C4-2B (cell line): ENCODE measurements at regions not wholly inside any gene's neighbourhood (a gene's known extent, or its start where the extent isn't known, plus 50 kb on each side); places are given as distances from the start of the nearest gene placed in this dataset.
A peak's percentile ranks its signal among the peaks of the same experiment; 100 is the strongest.

ENCODE experiments used
- H3K27ac ChIP-seq: fragments of 450-650 bp; 2 replicates; pipeline ENCODE4 v1.5.1; 2017
- ZFX ChIP-seq: fragments of 450-650 bp; IDR thresholded peaks from 2 replicates; pipeline ENCODE4 v1.6.1; 2017
- TF ChIP-seq, protein P1 (sequence below): fragments of 450-650 bp; conservative IDR thresholded peaks from 2 replicates; pipeline ENCODE4 v1.5.1; 2017; ENCODE audit warnings: mild to moderate bottlenecking

DNA sequence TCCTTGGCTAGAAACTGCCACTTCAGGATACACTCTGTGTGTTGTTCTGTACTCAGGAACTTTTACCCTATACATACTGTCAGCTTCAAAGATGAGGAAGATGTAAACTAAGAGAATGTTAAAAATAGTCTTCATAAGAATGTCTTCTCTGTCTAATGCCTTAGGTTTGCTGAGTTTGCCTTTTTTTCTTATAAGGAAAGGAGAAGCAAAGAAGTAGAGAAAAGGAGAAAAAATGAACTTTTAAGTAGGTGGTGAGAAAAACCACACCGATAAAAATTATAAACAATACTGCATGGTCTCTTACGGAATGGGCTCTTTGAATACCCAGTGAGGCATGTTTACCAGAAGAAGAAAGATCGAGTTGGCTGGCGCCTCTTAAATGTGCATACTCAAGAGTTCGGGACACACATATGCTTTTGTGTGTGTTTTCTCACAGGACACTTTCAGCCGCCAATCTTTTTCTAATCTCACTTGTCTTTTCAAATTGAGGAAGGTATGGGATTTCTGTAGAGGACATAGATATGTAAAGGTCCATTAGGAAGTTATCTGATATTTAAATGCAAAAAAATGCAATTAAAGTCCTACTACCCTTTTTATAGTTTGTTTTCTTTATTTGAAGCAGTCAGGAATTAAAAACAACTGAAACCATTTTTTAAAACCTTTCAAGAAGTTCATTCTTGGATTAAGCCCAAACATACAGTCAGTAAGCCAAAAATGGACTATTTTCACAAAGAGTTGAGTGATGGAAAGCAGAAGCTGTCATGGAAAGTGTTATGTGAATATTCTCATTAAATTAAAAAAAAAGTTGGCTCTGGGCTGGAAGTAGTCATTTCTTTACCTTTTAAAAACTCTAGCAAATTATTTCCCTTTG lies 100.6 kb upstream of the MDFIC start:
- no peak overlapping the region for H3K27ac ChIP-seq
- TF ChIP-seq ZFX = no peak
- TF ChIP-seq, protein P1, sequence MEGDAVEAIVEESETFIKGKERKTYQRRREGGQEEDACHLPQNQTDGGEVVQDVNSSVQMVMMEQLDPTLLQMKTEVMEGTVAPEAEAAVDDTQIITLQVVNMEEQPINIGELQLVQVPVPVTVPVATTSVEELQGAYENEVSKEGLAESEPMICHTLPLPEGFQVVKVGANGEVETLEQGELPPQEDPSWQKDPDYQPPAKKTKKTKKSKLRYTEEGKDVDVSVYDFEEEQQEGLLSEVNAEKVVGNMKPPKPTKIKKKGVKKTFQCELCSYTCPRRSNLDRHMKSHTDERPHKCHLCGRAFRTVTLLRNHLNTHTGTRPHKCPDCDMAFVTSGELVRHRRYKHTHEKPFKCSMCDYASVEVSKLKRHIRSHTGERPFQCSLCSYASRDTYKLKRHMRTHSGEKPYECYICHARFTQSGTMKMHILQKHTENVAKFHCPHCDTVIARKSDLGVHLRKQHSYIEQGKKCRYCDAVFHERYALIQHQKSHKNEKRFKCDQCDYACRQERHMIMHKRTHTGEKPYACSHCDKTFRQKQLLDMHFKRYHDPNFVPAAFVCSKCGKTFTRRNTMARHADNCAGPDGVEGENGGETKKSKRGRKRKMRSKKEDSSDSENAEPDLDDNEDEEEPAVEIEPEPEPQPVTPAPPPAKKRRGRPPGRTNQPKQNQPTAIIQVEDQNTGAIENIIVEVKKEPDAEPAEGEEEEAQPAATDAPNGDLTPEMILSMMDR = no peak

DNA sequence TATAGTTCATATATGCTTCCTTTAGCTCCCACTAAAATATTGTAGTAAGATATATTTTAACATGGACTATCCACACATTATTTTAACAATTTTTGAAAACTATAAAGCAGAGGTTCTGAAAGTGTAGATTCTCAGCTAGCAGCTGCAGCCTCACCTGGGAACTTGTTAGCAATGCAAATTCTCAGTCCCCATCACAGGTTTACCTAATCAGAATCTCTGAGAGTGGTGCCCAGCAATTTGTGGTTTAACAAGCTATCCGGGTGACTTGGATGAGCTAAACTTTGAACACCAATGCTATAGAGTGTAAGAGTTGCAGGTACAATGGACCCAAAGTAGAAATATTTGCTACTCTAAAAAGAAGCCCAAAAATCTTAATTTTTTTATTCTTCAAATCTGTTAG lies 99.8 kb upstream of the MDFIC start:
- TF ChIP-seq, protein P1 = no peak
- TF ChIP-seq ZFX = no peak
- H3K27ac ChIP-seq = no peak overlapping the region

DNA sequence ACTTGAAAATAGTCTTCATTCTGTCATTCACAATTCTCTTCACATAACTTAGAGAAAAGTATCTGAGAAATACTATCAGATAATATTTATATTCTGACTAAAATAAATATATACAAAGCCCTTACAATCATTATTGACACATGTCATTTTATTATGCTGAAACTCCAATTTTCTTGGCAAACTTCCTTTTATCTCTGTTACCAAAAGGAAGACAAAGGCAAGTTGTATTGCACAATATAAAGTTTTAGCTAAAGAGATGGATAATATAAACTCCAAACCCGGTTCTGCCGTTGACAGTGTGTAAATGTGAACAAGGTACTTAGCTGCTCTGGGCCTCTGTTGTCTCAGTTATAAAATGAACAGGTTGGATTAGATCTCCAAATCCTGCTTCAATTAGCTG lies 99.0 kb upstream of the MDFIC start:
- TF ChIP-seq, protein P1 = no peak
- no peak overlapping the region for H3K27ac ChIP-seq

DNA sequence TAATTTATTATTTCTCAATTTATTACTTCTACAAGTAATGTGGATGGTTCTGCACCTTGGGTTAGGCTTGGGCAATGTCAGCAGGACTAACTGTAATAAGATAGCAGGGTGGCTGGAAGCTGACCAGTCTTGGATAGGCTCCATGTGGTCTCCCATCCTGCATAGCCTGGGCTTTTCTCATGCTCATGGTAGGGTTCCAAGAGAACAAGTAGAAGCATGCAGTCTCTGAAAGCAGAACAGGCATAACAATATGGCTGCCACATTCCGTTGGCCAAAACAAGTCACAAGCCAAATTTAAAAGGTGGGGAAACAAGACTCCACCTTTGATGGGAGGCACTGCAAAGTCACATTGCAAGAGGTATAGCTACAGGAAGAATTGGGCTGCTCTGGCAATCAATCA lies 98.6 kb upstream of the MDFIC start:
- no peak for TF ChIP-seq ZFX
- TF ChIP-seq, protein P1 = no peak

DNA sequence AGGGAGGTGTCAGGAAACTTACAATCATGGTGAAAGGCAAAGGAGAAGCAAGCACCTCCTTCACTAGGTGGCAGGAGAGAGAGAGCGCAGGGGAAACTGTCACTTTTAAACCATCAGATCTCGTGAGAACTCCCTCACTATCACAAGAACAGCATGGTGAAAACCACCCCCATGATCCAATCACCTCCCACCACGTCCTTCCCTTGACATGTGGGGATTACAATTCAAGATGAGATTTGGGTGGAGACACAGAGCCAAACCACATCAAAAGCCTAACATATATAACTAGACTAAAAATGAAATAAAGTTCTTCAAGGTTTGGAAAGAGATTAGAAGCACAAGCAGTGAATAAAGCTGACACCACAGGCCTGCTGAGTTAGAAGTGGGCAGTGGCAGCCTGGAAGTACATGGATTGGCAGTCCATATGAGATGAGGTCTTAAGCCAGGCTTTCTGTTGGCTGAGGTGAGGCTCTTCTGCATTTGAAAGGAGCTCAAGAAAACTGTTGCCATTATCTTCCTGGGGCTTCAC lies 96.4 kb upstream of the MDFIC start:
- TF ChIP-seq, protein P1 = peak; percentile 17
- no peak for TF ChIP-seq ZFX
- no peak overlapping the region for H3K27ac ChIP-seq

More for the DNA sequence above, 98.6 kb upstream of the MDFIC start:
- H3K27ac ChIP-seq = no peak overlapping the region

DNA sequence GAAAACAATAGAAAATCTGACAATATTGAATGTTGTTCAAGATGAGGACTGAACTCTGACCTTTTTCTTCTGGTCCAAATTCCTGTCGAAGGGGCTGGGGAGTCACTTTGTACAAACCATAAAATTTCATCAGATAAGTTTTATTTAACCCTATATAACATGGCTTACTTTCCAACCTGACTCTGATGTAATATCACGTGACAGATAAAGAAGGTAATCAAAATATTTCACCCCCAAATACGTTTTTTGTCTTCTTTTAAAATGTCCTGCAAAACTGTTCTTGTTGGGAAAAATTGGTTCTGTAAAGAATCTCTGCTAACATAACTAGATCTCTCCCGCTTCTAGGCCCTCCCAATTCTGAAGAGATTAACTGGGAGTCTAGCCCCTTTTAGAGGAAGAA lies 90.9 kb upstream of the MDFIC start:
- TF ChIP-seq, protein P1 = no peak
- TF ChIP-seq ZFX = no peak
- no peak overlapping the region for H3K27ac ChIP-seq

DNA sequence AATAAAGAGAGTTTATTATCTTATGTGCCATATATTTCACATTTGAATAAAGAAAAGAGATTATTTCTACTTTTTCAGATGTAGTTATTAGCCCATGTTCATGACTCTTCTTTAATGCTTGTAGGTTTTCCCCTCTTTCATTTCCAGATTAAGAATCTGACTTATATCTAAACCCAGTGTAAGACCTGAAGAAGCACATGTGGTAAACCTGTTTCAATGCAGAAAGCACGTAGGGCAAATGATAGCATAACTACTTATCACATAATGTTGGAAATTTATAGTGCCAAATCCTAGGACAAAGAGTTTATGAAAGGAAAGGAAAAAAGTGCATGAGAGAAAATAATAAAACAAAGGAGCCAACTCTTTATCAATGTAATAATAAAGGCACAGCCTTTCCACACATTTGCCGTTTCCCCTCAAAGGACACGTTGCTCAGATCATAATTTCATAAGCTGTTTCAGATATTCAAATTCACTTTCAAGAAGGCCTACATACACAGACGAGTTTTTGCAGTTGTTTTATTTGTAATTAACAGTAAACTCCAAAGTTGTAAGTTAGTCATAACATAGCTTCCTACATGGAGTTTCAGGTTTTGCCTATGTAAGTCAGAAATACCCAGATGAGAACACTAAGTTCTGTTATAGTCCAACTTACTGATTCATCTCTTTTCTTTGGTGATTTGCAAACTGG lies 88.8 kb upstream of the MDFIC start:
- no peak overlapping the region for H3K27ac ChIP-seq
- TF ChIP-seq, protein P1 = no peak
- TF ChIP-seq ZFX = no peak
